ENCODE measurements at regions not wholly inside any gene's neighbourhood (a gene's known extent, or its start where the extent isn't known, plus 50 kb on each side); places are given as distances from the start of the nearest gene placed in this dataset.

DNA sequence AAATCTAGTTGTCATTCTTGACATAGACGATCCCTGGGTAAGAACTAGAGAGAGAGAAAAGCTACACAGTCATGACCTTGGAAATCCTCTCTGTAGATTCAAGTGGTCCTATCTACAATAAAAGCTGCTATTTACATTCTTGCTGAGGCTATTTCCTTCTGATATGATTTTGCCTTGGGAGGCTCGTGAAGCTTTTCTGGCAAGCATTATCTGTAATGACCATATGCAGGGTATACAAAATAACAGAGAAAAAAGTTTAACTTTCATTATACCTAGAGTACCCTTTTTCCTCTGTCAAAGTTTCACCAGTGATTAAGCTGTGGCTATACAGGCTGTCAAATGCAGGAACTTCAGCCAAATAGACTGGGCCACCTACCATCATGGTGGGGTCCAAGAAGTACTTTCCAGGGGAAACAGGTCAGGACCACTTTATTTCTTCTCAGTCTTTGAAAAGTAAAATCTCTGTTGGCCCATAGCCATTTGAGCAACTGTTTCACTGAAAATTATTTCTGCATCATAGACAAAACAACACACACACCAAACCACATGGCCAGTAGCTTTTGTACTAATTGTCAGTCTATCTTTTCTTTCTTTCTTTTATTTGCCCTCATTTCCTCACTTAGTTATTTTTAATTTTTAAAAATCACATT lies 677.0 kb upstream of the ID4 start:
- TF ChIP-seq, protein P1, sequence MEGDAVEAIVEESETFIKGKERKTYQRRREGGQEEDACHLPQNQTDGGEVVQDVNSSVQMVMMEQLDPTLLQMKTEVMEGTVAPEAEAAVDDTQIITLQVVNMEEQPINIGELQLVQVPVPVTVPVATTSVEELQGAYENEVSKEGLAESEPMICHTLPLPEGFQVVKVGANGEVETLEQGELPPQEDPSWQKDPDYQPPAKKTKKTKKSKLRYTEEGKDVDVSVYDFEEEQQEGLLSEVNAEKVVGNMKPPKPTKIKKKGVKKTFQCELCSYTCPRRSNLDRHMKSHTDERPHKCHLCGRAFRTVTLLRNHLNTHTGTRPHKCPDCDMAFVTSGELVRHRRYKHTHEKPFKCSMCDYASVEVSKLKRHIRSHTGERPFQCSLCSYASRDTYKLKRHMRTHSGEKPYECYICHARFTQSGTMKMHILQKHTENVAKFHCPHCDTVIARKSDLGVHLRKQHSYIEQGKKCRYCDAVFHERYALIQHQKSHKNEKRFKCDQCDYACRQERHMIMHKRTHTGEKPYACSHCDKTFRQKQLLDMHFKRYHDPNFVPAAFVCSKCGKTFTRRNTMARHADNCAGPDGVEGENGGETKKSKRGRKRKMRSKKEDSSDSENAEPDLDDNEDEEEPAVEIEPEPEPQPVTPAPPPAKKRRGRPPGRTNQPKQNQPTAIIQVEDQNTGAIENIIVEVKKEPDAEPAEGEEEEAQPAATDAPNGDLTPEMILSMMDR (IDR thresholded peaks at IDR 0.05), result no peak
- no peak for TF ChIP-seq POLR2A (IDR thresholded peaks at IDR 0.05)
